GM18909 (cell line): ENCODE measurements at regions not wholly inside any gene's neighbourhood (a gene's known extent, or its start where the extent isn't known, plus 50 kb on each side); places are given as distances from the start of the nearest gene placed in this dataset.

Experiments used
- ATAC-seq: cut with Tn5 transposase; IDR thresholded peaks from one replicate; pipeline ENCODE4 v1.9.1; 2021; ENCODE audit warnings: mild to moderate bottlenecking; ENCODE audit not compliant: unreplicated experiment, poor library complexity

DNA sequence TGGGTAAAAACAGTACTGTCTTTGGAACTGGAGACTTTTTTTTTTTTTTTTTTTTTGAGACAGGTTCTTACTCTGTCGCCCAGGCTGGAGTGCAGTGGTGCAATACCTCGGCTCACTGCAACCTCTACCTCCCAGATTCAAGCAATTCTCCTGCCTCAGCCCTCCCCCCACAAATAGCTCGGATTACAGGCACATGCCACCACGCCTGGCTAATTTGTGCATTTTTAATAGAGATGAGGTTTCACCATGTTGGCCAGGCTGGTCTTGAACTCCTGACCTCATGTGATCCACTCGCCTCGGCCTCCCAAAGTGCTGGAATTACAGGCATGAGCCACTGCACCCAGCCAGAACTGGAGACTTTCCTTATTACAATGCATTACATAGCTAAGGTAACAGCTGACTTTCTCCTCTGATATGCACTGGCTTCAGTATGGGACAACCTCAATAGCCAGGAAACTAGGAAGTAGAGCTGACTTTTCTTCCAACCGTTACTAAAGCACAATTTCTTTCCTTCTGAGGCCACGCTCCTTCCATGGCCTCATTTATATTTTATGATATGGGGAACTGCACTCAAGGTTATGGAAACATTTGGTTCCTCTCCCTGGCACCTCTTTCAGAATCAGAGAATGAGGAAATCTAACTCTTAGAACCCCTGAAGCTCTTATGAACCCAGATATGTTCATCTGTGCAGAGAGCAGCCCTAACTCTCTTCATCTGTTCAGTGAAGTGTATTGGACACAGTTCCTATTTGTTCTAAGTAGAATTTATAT lies 53.5 kb upstream of the FAM9B start:
- no peak for ATAC-seq

DNA sequence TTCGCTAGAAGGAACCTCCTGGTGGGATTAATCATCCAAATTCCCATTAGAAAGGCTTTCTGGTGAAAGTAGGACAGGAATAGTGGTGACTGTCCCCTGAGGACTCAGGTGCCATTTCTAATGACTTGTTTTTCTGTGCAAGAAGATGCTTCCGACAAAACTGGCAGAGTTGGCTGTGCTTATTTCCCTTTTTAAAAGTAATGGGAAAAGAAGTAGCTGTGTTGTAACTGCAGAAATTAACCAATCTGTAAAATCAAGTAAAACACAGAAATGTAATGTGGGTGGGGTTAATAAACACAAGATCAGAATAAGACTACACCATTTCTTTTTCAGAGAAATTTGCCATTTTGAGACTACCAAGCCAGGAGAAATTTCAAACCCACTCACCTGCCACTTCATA lies 55.0 kb upstream of the FAM9B start:
- ATAC-seq, result no peak

GRCh38 chrX:9090766-9091165 lies 56.8 kb upstream of the FAM9B start:
- no peak for ATAC-seq

- no peak for ATAC-seq
Measured at GRCh38 chrX:9091258-9091657, 57.3 kb upstream of the FAM9B start.

GRCh38 chrX:9102956-9103355 lies 69.0 kb upstream of the FAM9B start:
- ATAC-seq, result no peak

GRCh38 chrX:9108054-9108453 lies 74.1 kb upstream of the FAM9B start:
- ATAC-seq, result no peak

DNA sequence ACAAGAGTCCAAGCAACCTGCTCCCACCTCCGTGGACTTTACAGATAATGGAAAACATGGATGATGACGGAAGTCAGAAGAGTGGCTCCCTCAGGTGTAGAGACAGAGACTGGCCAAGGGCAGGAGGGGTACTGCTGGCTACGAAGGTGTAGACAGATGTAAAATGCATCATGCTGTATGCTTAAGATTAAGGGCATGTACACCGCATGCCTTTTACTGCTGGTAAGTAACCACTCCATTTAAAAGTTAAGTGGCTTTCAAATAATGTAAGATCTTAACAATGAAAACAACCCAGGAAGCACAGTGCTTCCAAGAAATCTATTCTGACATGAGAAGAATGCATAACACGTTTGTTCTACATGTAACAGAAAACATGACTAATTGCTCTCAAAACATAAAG lies 76.9 kb upstream of the FAM9B start:
- ATAC-seq, result no peak

GRCh38 chrX:9114245-9114644 lies 80.3 kb upstream of the FAM9B start:
- no peak for ATAC-seq

- ATAC-seq, result no peak
Measured at GRCh38 chrX:9117851-9118250, 83.9 kb upstream of the FAM9B start.

DNA sequence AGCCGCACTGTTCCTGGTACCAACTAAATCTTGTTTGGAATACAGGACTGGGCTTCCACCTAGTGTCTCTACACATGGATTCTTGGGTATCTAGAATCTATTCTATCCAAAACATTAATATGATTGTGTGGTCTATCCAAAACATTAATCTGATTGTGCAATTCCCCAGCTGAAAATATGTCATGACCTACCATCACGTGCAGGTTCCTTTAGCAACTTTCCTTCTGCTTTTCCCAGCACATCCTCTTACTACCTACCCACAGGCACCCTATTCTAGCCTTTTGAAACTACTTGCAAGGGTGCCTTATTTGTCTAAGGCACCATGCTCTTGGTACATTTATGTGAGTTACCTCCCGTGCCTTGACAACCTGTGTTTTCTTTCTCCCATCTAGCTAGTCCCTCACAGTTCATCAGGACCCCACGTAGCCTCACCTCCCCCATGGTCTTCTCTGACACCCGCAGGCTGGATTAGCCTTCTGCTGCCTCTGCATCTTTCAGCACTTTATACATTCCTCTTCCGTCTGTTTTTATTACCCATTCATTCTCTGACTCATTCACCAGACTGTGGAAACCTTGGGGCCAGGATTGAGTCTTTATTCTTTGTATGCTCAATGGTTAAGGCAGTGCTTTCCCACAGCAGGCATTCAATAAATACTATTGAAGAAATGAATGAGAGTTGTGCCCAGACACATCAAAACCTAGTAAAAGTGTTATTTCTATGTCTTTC lies 88.8 kb upstream of the FAM9B start:
- no peak for ATAC-seq

DNA sequence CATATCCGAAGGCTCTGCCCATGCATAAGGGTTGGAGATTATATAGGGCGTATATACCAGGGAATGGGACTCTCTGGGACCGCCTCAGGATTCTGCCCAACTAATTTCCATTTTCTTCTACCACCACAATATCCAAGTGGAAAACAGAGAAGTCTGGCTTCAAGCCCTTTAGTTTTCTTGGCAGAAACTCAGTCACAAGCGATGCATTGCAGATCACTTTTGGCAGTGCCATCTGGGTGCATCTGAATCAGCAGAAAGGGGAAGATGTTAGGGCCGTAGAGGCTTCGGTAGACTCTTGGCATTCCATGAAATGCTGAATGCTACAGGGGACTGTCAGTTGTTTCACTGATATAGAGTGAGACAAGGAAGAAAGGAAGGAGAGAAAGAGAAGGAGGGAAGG lies 94.1 kb upstream of the FAM9B start:
- no peak for ATAC-seq

DNA sequence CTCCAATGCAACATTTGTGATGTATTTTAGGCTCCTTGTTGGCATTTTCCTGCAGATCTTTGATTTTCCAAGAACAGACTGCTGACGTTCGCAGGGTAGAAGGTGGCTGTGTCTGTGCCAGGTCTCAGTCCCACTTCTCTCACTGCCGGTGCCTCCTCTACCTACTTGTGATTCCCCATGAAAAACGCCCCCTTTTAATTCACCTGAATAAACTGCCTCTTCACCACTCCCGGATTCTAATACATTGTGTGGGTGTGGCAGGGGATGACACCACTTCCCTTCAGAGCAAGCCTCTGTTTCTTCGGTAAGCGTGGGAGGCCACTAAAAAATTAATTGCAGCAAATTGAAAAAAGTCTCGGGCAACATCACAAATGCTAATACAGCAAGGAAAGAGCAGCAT lies 96.1 kb upstream of the FAM9B start:
- no peak for ATAC-seq

DNA sequence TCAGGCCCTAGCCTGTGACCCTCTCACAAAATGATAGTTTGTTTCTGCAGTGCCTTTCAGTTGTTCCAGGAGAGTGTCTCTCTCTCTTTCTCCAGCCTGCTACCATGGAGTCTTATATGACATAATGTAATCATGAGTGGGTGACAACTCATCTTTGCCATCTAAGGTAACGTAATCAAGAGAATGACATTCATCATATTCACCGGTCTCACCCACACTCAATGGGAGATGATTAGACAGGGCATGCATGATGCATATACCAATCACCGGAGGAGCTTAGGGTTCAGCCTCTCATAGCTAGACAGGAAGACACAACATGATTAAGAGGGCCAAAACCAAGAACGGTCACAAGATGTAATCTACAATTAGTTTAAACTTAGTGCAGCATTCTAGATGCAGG lies 97.1 kb upstream of the FAM9B start:
- ATAC-seq, result no peak

DNA sequence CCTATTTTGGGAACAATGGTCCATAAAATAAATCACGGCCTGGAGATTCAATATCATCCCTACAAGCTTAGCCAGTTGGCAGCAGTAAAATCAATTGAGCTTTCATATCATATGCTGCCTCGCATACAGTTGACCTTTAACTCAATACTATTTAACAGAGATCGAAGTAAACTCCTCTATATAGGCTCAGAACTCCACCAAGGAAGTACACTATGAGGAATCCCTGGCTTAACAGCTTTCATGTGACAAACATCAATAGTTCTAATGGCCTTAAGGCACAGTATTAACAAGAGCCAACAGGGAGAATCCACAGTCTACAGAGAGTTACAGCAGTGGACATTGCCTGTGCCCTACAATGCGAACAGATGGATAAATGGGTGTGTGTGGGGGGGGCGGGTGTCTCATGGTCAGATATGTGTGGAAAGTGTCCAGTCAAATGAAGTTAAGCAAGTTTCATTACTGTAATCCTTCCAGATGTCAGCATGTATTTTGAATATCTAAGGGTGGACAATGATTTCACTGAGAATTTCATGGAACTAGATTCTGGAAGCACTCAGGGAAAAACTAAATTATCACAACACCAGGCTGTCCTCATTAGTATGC lies 98.2 kb upstream of the FAM9B start:
- no peak for ATAC-seq

- ATAC-seq, result no peak
Measured at GRCh38 chrX:9133426-9133825, 99.5 kb upstream of the FAM9B start.

GRCh38 chrX:9134366-9134765 lies 100.4 kb upstream of the FAM9B start:
- ATAC-seq, result no peak

DNA sequence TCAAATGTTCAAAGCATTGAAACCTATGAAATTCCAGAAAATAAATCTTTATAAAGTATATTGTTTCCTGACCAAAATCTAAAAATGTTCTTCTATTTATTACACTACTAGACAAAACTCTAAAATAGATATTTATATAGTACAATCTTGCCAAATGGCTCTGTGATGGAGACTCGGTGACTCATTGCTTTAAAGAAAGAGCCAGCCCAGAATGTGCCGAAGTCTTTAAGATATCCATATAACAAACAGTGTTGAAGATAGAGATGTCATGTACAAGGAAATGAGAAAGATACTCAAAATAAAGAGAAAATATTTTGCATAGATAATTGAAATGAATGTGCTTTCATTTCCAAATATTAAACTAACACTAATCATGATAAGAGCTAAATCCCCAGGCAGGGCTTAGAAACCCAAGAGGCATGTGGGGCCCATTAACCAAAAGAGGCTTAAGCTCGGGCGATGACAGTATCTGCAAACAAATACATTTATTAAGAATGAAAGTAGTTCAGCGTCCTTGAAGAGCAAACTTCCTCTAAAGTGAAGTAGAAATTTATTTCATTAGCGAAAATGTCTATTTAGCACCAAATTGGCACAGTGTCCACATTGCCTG lies 102.1 kb upstream of the FAM9B start:
- ATAC-seq, result no peak

GRCh38 chrX:9137152-9137551 lies 103.2 kb upstream of the FAM9B start:
- no peak for ATAC-seq

GRCh38 chrX:9141496-9141895 lies 107.6 kb upstream of the FAM9B start:
- ATAC-seq, result no peak

- ATAC-seq, result no peak
Measured at GRCh38 chrX:9144701-9145241, 110.8 kb upstream of the FAM9B start.

DNA sequence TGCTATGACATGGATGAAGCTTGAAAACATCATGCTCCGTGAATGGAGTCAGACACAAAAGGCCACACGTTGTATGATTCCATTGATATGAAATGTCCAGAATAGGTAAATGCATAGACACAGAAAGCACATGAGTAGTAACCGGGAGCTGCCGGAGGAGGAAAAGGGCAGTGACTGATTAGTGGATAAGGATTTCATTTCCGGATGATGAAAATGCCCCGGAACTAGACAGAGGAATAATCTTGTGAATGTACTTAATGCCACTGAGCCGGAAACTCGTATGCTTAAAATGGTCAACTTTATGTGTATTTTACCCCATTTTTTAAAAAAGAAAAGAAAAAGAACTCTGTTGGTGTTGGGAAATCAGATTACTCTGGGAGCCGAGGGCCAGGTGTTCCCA lies 112.7 kb upstream of the FAM9B start:
- ATAC-seq, result no peak
